Erythroblast (primary cell): ENCODE measurements at regions not wholly inside any gene's neighbourhood (a gene's known extent, or its start where the extent isn't known, plus 50 kb on each side); places are given as distances from the start of the nearest gene placed in this dataset.

ENCODE experiments used
- GATA1 ChIP-seq: IDR thresholded peaks from 2 replicates; pipeline ENCODE4 v1.6.1; 2011; ENCODE audit warnings: low read depth, mild to moderate bottlenecking, control low read depth, low read length, moderate library complexity
- POLR2A ChIP-seq: IDR thresholded peaks from 2 replicates; pipeline ENCODE4 v1.6.1; 2011; ENCODE audit warnings: mild to moderate bottlenecking, low read length

DNA sequence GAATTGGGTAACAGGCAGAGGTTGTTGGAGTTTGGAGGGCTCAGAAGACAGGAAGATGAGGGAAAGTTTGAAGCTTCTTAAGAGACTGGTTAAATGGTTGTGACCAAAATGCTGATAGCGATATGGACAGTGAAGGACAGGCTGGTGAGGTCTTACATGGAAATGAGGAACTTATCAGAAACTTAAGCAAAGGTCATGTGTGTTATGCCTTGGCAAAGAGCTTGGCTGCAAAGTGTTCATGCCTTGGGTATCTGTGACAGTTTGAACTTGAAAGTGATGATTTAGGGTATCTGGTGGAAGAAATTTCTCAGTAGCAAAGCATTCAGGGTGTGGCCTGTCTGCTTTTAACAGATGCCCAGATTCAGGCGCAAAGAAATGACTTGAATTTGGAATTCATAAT is 64.5 kb upstream of the EEPD1 start:
- no peak for TF ChIP-seq POLR2A
- no peak for TF ChIP-seq GATA1
